HG02642 (cell line): ENCODE measurements at regions not wholly inside any gene's neighbourhood (a gene's known extent, or its start where the extent isn't known, plus 50 kb on each side); places are given as distances from the start of the nearest gene placed in this dataset.

Experiments
- ATAC-seq: cut with Tn5 transposase; IDR thresholded peaks from one replicate; pipeline ENCODE4 v1.9.1; 2021; ENCODE audit warnings: mild to moderate bottlenecking; ENCODE audit not compliant: unreplicated experiment, poor library complexity

DNA sequence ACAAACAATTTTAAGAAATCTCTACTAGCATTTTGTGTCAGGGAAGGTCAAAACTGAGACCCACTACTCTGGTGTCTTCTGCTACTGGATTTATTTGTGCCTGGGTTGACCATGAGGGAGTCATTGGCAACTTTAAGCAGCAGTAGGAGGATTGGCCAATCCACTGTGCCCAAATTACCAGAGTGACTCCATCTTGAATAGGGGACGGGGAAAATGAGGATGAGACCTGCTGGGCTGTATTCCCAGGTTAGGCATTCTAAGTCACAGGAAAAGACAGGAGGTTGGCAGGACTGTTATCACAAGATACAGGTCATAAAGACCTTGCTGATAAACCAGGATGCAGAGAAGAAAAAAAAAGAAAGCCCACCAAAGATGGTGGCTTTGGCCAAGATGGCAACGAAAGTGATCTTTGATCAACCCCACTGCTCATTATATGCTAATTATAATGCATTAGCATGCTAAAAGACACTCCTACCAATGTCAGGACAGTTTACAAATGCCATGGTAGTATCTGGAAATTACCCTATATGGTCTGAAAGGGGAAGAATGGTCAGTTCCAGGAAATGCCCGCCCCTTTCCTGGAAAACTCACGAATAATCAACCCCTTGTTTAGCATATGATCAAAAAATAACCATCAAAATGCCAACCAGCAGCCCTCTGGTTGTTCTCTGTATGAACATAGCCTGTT, 200.9 kb downstream of the LTN1 start:
- no peak for ATAC-seq

DNA sequence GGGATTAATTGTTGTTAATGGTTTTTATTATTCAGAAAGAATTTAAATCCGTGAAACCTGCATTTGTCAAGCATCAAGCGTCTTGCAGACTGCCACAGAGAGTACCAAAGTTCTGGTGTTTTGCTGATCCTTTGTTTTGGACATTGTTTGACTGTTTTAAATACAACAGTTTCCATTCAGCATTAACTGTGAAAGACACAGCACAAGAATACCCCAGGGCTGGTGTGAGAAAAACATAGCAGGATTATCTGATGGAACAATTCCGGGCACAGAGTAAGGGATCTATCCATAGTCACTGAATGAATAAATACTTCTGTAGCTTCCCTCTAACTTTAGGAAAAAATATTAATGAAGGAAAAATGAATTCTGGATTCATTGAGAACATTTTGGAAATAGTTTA, 202.3 kb downstream of the LTN1 start:
- no peak for ATAC-seq

DNA sequence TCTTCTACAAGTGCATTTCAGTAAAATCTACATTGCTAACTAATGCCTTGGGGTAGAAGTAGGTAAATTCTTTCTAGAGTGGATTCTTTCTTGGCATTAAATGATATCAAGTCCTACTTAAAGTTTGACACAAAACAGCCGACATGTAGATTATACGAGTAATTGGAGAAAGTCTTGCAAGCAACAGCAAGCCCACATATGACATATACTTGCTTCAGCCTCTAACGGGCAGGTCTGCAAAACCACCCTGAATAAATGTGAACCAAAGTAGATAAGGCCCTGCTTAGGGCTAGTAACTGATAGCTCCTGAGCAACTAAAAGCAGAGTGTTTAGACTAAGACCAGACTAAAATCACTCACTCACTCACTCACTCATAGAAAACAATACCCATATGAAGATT, 203.2 kb downstream of the LTN1 start:
- ATAC-seq = no peak

DNA sequence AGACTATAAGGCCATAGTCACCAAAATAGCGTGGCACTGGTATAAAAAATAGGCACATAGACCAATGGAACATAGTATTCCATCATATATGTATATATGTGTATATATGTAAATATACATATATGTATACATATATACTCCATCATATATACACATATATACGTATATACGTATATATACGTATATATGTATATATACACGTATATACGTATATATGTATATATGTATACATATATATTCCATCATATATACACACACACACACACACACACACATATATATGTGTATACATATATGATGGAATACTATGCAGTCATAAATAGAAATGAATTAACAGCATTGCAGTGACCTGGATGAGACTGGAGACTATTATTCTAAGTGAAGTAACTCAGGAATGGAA, 204.6 kb downstream of the LTN1 start:
- ATAC-seq = no peak

DNA sequence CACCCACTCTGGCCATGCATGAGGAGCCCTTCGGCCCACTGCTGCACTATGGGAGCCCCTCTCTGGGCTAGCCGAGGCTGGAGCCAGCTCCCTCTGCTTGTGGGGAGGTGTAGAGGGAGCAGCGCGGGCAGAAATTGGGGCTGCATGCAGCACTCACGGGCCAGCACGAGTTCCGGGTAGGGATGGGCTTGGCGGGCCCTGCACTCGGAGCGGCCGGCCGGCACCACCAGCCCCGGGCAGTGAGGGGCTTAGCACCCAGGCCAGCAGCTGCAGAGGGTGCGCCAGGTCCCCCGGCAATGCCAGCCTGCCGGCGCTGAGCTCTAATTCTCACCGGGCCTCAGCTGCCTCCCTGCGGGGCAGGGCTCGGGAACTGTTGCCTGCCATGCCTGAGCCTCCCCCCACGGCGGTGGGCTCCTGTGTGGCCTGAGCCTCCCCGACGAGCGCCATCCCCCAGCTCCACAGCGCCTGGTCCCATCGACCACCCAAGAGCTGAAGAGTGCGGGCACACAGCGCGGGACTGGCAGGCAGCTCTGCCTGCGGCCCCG, 209.0 kb downstream of the LTN1 start:
- no peak for ATAC-seq

DNA sequence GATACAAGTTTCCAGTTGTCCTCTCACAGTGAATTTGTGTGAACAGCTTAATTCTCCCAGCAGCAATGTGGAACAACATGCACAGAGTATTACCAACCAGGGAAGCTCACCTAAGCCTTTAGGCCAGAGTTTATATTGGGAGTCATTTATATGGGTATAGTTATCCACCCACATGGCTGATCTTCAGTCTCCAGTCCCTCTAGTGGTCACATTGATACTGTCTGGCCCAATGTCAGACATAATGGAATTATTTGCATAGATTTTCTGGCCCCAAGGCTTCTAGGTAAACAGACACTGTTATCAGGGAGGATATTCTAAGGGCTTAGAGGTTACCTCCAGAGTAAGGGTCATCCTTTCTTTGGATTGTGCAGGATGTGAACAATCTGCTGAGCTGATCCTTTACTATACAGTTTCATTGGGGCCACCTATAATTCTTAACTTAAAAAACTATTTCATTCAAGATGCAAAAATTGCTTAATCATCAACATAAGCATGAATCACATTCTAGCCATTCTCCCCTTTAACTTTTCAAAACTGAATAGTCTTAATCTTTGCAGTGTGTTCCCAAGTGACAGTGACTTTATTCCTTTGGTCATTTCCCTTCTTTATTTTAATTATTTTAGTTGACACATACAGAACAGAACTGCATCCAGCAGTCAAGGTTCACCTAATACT, 210.9 kb downstream of the LTN1 start:
- no peak for ATAC-seq

DNA sequence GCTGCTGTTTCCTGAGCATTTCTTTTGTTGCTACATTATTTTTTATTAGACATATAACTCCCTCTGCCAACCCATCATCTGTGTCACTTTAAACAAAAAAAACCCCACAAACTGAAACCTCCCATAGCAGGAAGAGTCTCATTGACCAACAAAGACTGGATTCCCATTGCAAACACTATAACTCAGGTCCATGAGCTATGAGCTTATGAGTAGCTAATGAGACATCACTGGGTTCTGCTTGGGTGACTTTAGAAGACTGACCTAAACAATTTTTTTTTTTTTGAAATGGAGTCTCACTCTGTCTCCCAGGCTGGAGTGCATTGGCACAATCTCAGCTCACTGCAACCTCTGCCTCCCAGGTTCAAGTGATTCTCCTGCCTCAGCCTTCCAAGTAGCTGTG, 212.8 kb downstream of the LTN1 start:
- ATAC-seq = no peak

DNA sequence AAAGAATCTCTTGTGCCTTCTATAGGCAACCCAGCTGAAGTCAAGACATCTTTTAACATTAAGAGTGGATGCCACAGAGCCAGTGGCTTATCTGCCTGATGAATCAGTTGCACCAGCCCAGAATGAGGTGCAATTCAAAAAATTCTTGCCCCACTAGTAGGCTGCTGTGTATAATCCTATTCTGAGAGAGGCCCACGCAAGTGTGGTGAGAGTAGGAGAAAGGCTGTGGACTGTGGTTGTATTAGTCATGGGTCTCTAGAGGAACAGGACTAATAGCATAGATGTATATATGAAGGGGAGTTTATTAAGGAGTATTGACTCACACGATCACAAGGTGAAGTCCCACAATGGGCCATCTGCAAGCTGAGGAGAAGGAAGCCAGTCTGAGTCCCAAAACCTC, 216.4 kb downstream of the LTN1 start:
- ATAC-seq = no peak

DNA sequence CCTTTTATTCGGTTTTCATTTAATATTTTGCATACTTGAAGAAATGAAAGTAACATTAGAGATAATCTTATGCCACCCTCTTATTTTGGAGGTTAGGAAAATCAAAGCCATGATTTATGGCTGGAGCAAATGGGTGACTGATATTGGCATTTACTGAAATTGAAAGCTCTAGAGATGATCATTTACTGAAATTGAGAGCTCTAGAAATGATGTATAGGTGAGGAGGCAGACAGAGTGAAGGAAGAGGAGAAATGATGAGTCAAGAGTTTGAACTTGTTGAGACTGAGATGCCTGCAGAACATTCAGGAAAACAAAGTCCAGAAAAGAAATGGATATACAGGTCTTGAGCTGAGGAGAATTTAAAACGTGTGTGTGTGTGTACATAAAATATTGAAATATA, 217.6 kb downstream of the LTN1 start:
- ATAC-seq = no peak

DNA sequence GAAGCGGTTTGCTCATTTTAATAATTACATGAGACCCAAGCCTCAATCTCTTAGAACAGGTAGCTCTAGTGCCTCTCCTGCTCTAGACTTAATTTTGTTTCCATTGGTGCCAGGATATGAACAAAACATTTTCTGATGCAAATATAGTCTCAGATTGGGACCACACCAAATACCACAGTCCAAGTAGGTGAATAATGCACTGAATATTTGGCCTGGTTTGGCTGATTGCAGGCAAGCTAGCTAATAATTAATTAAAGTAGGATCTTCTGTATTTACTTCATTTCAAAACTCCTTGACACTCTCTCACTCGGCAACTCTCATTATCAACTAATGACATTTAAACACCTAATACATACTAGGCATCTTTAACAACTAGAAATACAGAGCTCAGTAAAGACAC, 219.6 kb downstream of the LTN1 start:
- no peak for ATAC-seq

DNA sequence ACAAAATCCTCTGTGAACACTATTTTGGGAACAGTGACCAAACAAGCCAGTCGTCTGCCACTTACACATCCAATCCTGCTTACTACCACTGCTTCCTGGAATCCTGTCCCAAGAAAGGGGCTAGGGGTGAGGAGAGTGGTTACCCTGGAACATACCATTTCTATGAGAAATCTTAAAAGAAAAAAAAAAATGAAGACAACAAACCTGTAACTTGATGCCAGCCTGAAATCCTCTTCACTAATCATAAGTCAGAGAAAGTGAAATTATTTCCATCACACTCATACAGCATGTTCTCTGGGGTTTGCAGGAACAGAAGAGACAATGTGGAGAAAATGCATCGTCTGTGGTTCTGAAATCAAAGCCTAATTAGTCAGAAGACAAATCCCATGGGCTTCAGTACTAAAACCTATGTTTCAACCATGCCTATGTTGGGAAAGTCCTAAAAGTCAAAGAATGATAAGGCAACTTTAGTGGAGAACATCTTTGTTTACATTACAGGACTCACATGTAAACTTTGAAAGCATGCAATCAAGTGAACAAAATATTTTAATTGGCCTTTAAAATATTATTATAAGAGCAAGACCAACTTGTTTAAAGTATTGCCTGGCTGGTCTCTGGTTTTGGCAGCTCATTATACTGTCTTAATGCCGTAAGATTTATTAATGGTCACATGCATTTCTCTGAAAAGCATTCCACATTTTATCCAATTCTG, 220.7 kb downstream of the LTN1 start:
- no peak for ATAC-seq

DNA sequence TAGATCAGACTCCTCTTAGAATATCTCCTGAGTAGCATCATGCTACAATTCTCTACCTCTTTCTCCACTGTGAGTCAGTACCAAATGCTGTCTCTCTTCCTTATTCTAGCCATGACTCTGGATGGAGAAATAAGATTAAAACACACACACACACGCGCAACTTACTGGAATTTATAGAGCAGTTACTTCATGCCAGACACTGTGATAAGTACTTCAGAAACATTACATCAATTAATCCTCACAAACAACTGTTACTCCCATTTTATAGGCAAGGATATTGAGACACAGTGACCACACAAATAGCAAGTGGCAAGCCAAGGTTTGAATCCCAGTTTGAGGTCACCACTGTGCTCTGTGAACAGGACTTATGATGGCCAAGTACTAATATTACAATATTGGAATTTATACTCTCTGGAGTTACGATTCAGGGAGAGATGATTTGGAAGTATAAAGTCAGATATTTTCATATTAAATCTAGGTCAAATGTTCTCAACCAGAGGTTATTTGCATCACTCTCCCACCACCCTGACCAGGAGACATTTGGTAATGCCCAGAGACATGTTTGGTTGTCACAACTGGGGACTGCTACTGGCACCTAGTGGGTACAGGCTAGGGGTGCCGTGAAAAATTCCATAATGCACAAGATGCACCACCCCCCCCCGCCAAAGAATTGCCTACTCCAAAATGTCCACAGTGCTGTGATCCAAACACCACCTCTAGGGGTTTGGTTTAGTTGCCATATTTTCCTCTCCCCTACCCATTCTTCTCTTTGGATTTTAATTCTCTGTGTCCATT, 221.6 kb downstream of the LTN1 start:
- ATAC-seq = no peak

DNA sequence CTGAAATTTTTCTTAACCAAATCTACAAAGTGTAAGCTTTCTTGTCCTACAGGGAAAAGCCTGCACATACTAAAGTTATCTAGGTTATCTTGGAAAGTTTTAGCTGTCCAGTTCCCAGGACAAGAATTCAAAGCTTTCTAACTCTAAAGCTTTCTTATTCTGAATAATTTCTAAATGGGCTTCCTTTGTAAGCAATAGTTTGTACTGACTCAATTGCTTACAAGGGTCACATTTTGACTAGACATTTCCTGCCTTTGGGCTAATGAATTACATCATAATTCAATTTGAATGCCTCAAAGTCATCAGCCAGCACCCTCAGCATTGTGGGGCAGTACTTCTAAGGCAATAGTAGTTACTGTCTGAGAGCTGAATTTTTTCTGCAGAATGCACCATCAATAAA, 223.0 kb downstream of the LTN1 start:
- no peak for ATAC-seq

DNA sequence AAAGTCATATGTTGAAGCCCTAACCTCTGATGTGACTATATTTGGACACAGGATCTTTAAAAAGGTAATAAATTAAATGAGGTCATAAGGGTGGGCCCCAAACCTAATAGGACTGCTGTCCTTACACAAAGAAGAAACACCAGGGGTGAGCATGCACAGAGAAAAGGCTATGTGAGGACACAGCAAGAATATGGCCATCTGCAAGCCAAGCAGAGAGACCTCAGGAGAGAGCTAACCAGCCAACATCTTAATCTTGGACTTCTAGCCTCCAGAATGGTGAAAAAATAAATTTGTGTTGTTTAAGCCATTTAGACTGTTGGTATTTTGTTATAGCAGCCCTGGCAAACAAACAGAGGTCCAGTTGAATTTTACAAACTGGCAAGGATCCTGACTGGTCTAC, 223.9 kb downstream of the LTN1 start:
- ATAC-seq = no peak

DNA sequence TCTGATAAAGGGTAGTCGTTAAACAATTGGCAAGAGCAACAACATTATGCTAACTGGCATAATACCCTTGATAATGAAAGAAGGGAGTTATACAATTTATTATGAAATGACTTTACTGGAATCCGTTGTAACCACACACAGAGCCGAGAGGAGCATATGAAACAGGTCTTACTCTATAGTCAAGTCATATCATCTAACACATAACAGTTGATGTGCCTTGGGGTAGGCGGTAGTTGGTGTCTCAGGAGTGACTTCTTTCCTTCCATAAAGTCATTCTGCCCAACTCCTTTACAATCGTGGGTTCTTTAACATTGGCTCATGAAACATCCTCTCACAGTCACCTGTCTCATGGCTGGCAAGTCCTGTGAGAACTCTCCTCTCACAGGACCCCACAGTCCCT, 225.2 kb downstream of the LTN1 start:
- no peak for ATAC-seq

DNA sequence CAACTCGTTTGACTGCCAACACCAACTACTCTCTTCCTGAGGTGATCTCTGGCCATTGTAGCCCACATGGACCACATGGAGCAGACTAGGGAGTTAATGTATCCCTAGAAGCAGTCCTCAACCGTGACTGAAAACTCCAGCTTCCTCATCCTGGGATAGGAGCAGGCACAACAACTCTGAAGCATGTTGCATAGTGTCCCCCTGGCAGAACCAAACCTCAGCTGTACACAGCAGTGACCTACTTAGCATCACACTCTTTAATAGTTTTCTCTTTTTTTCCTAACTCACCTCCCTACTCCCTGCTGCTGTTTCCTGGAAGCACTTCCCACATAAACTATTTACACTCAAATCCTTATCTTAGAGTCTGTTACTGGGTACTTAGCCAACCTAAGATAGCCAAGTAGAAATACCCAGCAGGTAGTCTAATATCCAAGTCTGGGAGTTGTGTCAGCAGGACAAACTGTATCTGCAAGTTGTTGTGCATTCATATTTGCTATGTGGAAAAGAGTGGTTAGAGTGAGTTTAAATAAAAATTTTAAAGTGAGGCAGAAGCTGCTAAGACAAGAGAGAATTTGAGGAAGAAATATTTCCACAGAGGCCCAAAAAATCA, 228.8 kb downstream of the LTN1 start:
- ATAC-seq = no peak

DNA sequence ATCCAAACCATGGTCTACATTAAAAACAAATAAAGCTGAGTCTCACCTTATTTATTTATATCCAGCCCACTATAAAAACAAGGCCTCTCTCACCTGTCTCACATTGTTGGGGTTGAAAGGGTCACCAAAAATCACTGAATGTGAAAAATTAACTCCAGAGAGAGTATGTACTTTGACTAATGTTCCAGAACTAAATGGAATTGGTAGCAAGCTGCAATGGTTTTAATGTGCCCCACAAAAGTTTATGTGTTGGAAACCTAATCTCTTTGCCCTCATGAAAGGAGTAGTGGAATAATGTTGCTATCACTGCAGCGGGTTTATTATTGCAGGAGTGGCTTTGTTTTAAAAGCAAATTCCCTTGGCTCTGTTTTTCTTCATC, 230.3 kb downstream of the LTN1 start:
- ATAC-seq = no peak

DNA sequence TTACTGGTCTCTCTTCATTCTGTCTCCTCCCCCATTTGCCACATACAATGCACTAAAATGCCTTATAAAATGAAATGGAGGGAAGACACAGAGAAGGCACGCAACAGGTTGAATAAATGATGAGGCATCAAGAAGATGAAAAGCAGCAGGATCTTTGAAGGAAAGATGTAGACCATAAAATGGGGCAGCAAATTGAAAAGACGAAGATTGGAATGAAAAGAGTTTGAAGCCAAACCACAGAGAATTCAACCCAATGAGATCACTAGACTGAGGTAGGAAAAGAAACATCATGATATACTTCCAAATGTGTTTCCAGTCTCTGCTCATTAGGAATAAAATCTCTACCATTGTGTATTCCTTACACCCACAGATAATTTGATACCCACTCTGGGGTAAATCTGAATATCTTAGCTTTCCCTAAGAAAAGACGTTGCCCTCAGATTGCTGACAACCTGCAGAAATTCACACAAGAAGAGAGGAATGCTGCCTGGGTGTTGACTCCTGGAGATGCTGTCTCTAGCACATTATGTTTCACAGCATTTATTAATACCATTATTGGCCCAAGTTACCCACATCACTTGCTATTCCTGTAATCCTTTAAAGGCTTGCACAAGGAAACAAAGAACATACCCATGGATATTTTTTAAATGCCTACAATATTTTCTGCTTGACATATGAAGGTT, 230.9 kb downstream of the LTN1 start:
- ATAC-seq = no peak

DNA sequence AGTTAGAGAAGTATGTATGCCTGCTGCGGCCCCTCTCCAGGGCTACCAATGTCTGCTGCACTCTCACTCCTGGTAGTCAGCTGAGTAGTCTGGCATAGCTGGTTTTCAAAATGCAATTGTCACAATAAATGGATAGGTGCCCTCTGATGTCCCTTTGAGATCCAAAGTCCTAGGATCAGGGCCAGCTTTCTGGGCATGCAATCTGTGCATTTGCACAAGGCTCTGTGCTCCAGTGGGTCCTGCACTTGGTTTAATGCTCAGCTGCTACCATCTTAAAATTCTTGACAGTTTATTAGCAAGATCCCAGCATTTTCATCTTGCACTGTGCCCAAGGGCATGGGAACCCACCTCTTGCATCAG, 233.8 kb downstream of the LTN1 start:
- no peak for ATAC-seq
